NB4 (cell line): ENCODE measurements at regions not wholly inside any gene's neighbourhood (a gene's known extent, or its start where the extent isn't known, plus 50 kb on each side); places are given as distances from the start of the nearest gene placed in this dataset.
"Not testable (repeated sequence)": the region's sequence is repeated elsewhere in the genome, so short reads cannot be mapped to it uniquely, and the experiment has no call there.

Experiments
- DNase-seq: peaks from one replicate; pipeline ENCODE4 v3.0.0; 2010; ENCODE audit warnings: low read depth
- H3K4me3 ChIP-seq: one replicate; pipeline ENCODE4 v1.5.1; 2011; ENCODE audit warnings: mild to moderate bottlenecking, low read depth, low read length, moderate library complexity
- CTCF ChIP-seq: IDR thresholded peaks from one replicate; pipeline ENCODE4 v1.5.1; 2012; ENCODE audit warnings: low read depth, low read length
- MAX ChIP-seq: IDR thresholded peaks from 2 replicates; pipeline ENCODE4 v1.6.1; 2011; ENCODE audit warnings: low read depth, low read length
- MYC ChIP-seq: IDR thresholded peaks from 2 replicates; pipeline ENCODE4 v1.6.1; 2011; ENCODE audit warnings: low read depth, low read length
- POLR2A ChIP-seq: IDR thresholded peaks from 2 replicates; pipeline ENCODE4 v1.6.1; 2011; ENCODE audit warnings: mild to moderate bottlenecking; ENCODE audit not compliant: insufficient read length; ENCODE audit errors: extremely low read depth

- TF ChIP-seq MYC (no peak), CTCF (no peak), POLR2A (no peak), MAX (no peak)
- no peak for DNase-seq
- no peak overlapping the region for H3K4me3 ChIP-seq
These were observed 112.5 kb upstream of the NGF start for GRCh38 chr1:115450501-115451040.

- DNase-seq, result no peak
- TF ChIP-seq MAX (no peak), CTCF (no peak), POLR2A (no peak), MYC (no peak)
- no peak overlapping the region for H3K4me3 ChIP-seq
These were observed 110.4 kb upstream of the NGF start for GRCh38 chr1:115448282-115449044.

GRCh38 chr1:115447672-115448071 lies 109.6 kb upstream of the NGF start:
- TF ChIP-seq MAX (no peak), CTCF (no peak), POLR2A (no peak), MYC (no peak)
- no peak for DNase-seq
- H3K4me3 ChIP-seq, result no peak overlapping the region

- no peak for TF ChIP-seq CTCF
- no peak for TF ChIP-seq MAX
- no peak for TF ChIP-seq MYC
- TF ChIP-seq POLR2A, result no peak
- no peak for DNase-seq
- no peak overlapping the region for H3K4me3 ChIP-seq
These were observed 107.0 kb upstream of the NGF start for GRCh38 chr1:115445090-115445489.

GRCh38 chr1:115440733-115441132 lies 102.7 kb upstream of the NGF start:
- TF ChIP-seq CTCF, result no peak
- no peak for TF ChIP-seq MYC
- TF ChIP-seq MAX, result no peak
- no peak for TF ChIP-seq POLR2A
- DNase-seq, result no peak

GRCh38 chr1:115439520-115439919 lies 101.5 kb upstream of the NGF start:
- DNase-seq, H3K4me3 ChIP-seq: not testable (repeated sequence)

More at GRCh38 chr1:115440733-115441132, 102.7 kb upstream of the NGF start:
- H3K4me3 ChIP-seq, result no peak overlapping the region
